Gastroesophageal sphincter (tissue), 3 donors: ENCODE measurements at regions not wholly inside any gene's neighbourhood (a gene's known extent, or its start where the extent isn't known, plus 50 kb on each side); places are given as distances from the start of the nearest gene placed in this dataset.

Source experiments
- CTCF ChIP-seq, 4 experiments: fragments of 200-600 bp in 2 of 4; fragments of 450-650 bp in 2 of 4; sonication (generic) in 1 of 4; IDR thresholded peaks; one replicate each; pipeline ENCODE4 v1.5.1; 2017 to 2019; ENCODE audit warnings: antibody characterized with exemption in 4 of 4, mild to moderate bottlenecking in 2 of 4, moderate library complexity in 2 of 4
- EP300 ChIP-seq: sonication (generic); formaldehyde crosslinking; IDR thresholded peaks from one replicate; pipeline ENCODE4 v1.6.1; 2017; ENCODE audit warnings: antibody characterized with exemption, mild to moderate bottlenecking
- POLR2A ChIP-seq, 2 donors: fragments of 450-650 bp; IDR thresholded peaks; one replicate each; pipeline ENCODE4 v1.6.1; 2017; ENCODE audit warnings: antibody characterized with exemption in 2 of 2, mild to moderate bottlenecking in 2 of 2, moderate library complexity in 1 of 2
- POLR2AphosphoS5 ChIP-seq: sonication (generic); formaldehyde crosslinking; IDR thresholded peaks from one replicate; pipeline ENCODE4 v1.6.1; 2017; ENCODE audit warnings: antibody characterized with exemption

- TF ChIP-seq CTCF (IDR thresholded peaks at IDR 0.05) (no peak), POLR2A (IDR thresholded peaks at IDR 0.05) (no peak), EP300 (no peak), POLR2AphosphoS5 (no peak)
These were observed 69.8 kb upstream of the STK17B start for GRCh38 chr2:196241175-196241574.
